Lower leg skin (tissue), 3 donors: ENCODE measurements at regions not wholly inside any gene's neighbourhood (a gene's known extent, or its start where the extent isn't known, plus 50 kb on each side); places are given as distances from the start of the nearest gene placed in this dataset.

ENCODE experiments used
- CTCF ChIP-seq, 3 donors: fragments of 450-650 bp; IDR thresholded peaks; one replicate each; pipeline ENCODE4 v1.5.1; 2016; ENCODE audit warnings: antibody characterized with exemption in 3 of 3, mild to moderate bottlenecking in 3 of 3, moderate library complexity in 2 of 3
- POLR2A ChIP-seq, 2 donors: fragments of 450-650 bp; IDR thresholded peaks; one replicate each; pipeline ENCODE4 v1.6.1; 2016 to 2017; ENCODE audit warnings: antibody characterized with exemption in 2 of 2, mild to moderate bottlenecking in 1 of 2, moderate library complexity in 1 of 2

GRCh38 chr9:118318770-118319431, 614.7 kb downstream of the TLR4 start:
- TF ChIP-seq CTCF (IDR thresholded peaks at IDR 0.05): no peak
- no peak for TF ChIP-seq POLR2A (IDR thresholded peaks at IDR 0.05)
